ENCODE measurements at regions not wholly inside any gene's neighbourhood (a gene's known extent, or its start where the extent isn't known, plus 50 kb on each side); places are given as distances from the start of the nearest gene placed in this dataset.

DNA sequence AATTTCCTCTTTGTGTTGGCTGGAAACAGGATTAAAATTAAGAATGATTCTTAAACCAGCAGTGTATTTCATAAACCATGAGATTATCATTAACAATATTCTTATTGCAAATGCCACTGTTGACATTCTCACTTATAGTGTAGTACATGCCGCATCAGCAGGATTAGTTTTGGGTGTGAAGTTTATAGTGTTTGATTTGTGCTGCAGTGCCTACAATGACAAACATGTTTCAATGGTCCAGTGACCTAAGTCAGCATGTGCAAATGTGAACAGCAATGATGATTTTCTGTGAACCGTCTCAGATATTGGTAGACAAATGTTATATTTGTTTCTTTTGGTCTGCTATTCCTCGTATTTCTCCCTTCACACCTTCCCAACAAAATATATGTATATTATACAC lies 49.8 kb upstream of the TDRD3 start:
- no peak for DNase-seq (ENCODE audit: low spot score)
- H3K27me3 Mint-ChIP-seq (ENCODE audit: insufficient read depth) = peaks cover 3% of the 10 kb centered on the region

More for the DNA sequence above, 49.8 kb upstream of the TDRD3 start:
- intact Hi-C loops (cut with micrococcal nuclease) = no loop called here
- H3K9me3 Mint-ChIP-seq = no peaks in the 10 kb centered on the region
- H3K4me3 Mint-ChIP-seq = no peak overlapping the region
- H3K27ac Mint-ChIP-seq = no peak overlapping the region
- H3K36me3 Mint-ChIP-seq (ENCODE audit: low read depth) = no peaks in the 10 kb centered on the region
- no peaks in the 10 kb centered on the region for H3K4me1 Mint-ChIP-seq (ENCODE audit: low read depth)

All from activated T-helper 1 cell treated with anti-CD3 and anti-CD28 coated beads, Interleukin-12 subunit alpha, Interleukin-12 subunit beta, Interleukin-2, Interleukin-4 antibody, amounts not matched to agents 30 ng/mL and 10 ng/mL and 1 ng/mL, durations not matched to agents 14 hours and 24 hours and 36 hours (primary cell).